Transverse colon (tissue), 4 donors: ENCODE measurements at regions not wholly inside any gene's neighbourhood (a gene's known extent, or its start where the extent isn't known, plus 50 kb on each side); places are given as distances from the start of the nearest gene placed in this dataset.

Source experiments
- DNase-seq: peaks from one replicate; pipeline ENCODE4 v3.0.0-alpha.2; 2019
- H3K27ac ChIP-seq, 4 donors: fragments of 200-600 bp; sonication (generic); 2 replicates each; pipeline ENCODE4 v1.5.1; 2016 to 2018; ENCODE audit warnings: inconsistent platforms in 4 of 4
- H3K27me3 ChIP-seq: fragments of 200-600 bp; sonication (generic); 2 replicates; pipeline ENCODE4 v1.5.1; 2017; ENCODE audit warnings: inconsistent platforms
- H3K36me3 ChIP-seq, 4 donors: fragments of 200-600 bp; sonication (generic); 2 replicates each; pipeline ENCODE4 v1.5.1; 2017 to 2019; ENCODE audit warnings: inconsistent platforms in 4 of 4
- H3K4me1 ChIP-seq, 4 donors: fragments of 200-600 bp; sonication (generic); 2 replicates each; pipeline ENCODE4 v1.5.1; 2017 to 2020; ENCODE audit warnings: inconsistent platforms in 4 of 4
- H3K4me3 ChIP-seq, 4 donors: fragments of 200-600 bp; sonication (generic); 1 replicate in 1 of 4; 2 replicates in 3 of 4; pipeline versions ENCODE4 v1.5.1 to v1.6.1; 2017 to 2019; ENCODE audit warnings: inconsistent platforms in 4 of 4
- H3K9me3 ChIP-seq, 2 donors: fragments of 200-600 bp; sonication (generic); 2 replicates each; pipeline ENCODE4 v1.5.1; 2017 to 2019; ENCODE audit warnings: inconsistent platforms in 2 of 2
- EP300 ChIP-seq: sonication (generic); formaldehyde crosslinking; IDR thresholded peaks from one replicate; pipeline ENCODE4 v1.6.1; 2017; ENCODE audit warnings: antibody characterized with exemption, low read depth
- POLR2A ChIP-seq: fragments of 450-650 bp; IDR thresholded peaks from one replicate; pipeline ENCODE4 v1.6.1; 2016; ENCODE audit warnings: antibody characterized with exemption, mild to moderate bottlenecking, moderate library complexity
- POLR2AphosphoS5 ChIP-seq, 3 donors: sonication (generic); formaldehyde crosslinking; IDR thresholded peaks; one replicate each; pipeline ENCODE4 v1.6.1; 2016; ENCODE audit warnings: antibody characterized with exemption in 3 of 3
- WGBS, 2 donors: methylation state at CpG; one replicate each; pipeline ENCODE4 v1.1.5; 2018; ENCODE audit warnings: low coverage in 1 of 2; 5-methylcytosine and 5-hydroxymethylcytosine counted together
- in situ Hi-C, 4 donors: fragments of 200-750 bp; cut with MboI; loops; one replicate each; pipeline versions ENCODE4 v1.15.0 to v1.15.1; 2017; ENCODE audit warnings: low sequenced_read_pairs in 3 of 4, low pct_ligation_motif_present in 1 of 4, low pct_unique_long_range_greater_than_20kb in 1 of 4
- intact Hi-C: fragments of 100-400 bp; cut with DNase I; formaldehyde crosslinking; loops from one replicate; pipeline ENCODE4 v1.15.1; 2023; ENCODE audit warnings: low total_unique reads
- TF ChIP-seq, protein P1 (sequence below), 5 experiments: fragments of 200-600 bp in 3 of 5; fragments of 450-650 bp in 2 of 5; sonication (generic) in 3 of 5; IDR thresholded peaks; 1 replicate in 2 of 5; 2 replicates in 3 of 5; pipeline ENCODE4 v1.5.1; 2016 to 2017; ENCODE audit warnings: antibody characterized with exemption in 5 of 5, inconsistent platforms in 3 of 5, mild to moderate bottlenecking in 2 of 5, moderate library complexity in 1 of 5

DNA sequence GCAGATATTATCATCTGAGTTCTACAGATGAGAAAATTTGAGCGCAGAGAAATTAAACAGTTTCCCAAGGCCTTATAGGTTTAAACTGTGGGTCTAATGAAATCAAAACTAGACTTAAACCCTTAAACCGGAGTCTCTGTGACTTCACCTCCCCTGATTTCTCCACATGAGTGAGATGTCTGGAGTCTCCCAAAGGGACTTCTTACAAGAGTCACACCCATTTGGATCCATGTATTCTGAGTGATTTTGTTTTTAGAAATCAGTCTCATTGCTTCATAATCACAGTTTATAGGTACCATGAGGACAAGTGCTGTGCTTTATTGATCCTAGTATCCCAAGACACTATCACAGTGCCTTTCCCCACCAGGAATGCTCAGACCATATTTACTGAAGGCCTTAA is 206.0 kb upstream of the JUN start:
- peaks cover 0 to 5% (median 0%) of the 10 kb centered on the region in 4 donors for H3K4me1 ChIP-seq
- WGBS, 2 donors: 91 to 100% methylated on average over 2 of the region's 2 CpGs
- H3K4me3 ChIP-seq: no peak overlapping the region
- no peak for DNase-seq
- in situ Hi-C loops (no loop called here), intact Hi-C loops (no loop called here)
- H3K36me3 ChIP-seq: no peaks in the 10 kb centered on the region
- no peaks in the 10 kb centered on the region for H3K9me3 ChIP-seq
- H3K27me3 ChIP-seq: no peaks in the 10 kb centered on the region
- TF ChIP-seq, protein P1, sequence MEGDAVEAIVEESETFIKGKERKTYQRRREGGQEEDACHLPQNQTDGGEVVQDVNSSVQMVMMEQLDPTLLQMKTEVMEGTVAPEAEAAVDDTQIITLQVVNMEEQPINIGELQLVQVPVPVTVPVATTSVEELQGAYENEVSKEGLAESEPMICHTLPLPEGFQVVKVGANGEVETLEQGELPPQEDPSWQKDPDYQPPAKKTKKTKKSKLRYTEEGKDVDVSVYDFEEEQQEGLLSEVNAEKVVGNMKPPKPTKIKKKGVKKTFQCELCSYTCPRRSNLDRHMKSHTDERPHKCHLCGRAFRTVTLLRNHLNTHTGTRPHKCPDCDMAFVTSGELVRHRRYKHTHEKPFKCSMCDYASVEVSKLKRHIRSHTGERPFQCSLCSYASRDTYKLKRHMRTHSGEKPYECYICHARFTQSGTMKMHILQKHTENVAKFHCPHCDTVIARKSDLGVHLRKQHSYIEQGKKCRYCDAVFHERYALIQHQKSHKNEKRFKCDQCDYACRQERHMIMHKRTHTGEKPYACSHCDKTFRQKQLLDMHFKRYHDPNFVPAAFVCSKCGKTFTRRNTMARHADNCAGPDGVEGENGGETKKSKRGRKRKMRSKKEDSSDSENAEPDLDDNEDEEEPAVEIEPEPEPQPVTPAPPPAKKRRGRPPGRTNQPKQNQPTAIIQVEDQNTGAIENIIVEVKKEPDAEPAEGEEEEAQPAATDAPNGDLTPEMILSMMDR (IDR thresholded peaks at IDR 0.05): no peak
- TF ChIP-seq POLR2AphosphoS5 (IDR thresholded peaks at IDR 0.05): no peak
- no peak for TF ChIP-seq EP300
- TF ChIP-seq POLR2A: no peak
- H3K27ac ChIP-seq: no peak overlapping the region

DNA sequence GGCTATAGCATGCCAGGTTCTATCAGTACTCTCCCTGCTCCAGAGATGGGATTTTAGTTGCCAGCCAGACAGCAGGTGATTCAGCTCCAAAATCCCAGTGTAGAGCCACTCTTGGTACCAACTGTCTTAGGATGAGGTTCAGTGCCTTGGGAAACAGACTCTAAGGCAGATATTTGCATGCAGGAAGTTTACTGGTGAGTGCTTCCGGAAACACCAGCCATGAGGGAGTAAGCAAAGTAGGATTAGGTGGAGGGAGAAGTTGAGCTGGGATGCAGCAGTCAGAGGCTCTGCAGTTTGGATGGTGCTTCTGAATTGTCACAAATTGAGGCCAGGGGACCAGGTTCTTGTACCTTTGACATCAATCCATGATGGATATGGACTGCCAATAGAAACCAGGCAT is 207.5 kb upstream of the JUN start:
- Histone ChIP-seq H3K4me1 (peaks cover 0 to 5% (median 0%) of the 10 kb centered on the region in 4 donors), H3K36me3 (no peaks in the 10 kb centered on the region), H3K27me3 (no peaks in the 10 kb centered on the region), H3K27ac (no peak overlapping the region), H3K9me3 (no peaks in the 10 kb centered on the region), H3K4me3 (no peak overlapping the region)
- no peak for TF ChIP-seq EP300
- TF ChIP-seq POLR2A: no peak
- TF ChIP-seq, protein P1 (IDR thresholded peaks at IDR 0.05): no peak
- no peak for TF ChIP-seq POLR2AphosphoS5 (IDR thresholded peaks at IDR 0.05)
- intact Hi-C loops: no loop called here
- no peak for DNase-seq
- in situ Hi-C loops: no loop called here
- 77% methylated on average over 1 of the region's 1 CpG; no CpG with 5 or more reads in 1 of the 2 donors for WGBS, 2 donors

DNA sequence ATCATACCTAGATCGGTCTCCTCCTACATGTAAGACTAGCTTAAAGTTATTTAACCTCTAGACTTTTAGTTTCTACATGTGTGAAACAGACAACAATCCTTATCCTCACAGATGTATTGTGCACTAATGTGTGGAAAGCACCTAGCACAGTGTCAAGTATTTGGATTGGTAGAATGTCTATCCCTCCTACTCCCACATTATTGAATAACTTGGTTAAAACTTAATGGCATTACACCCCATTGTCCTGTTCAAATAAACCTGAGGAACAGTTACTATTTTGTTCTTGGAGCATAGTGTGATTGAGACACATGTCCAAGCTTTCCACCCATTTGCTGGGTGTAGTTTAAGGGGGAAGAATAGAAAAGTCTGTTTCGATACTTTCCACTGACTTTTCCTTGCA is 208.8 kb upstream of the JUN start:
- no peak for DNase-seq
- in situ Hi-C loops (no loop called here), intact Hi-C loops (no loop called here)
- H3K27ac ChIP-seq: no peak overlapping the region
- 95 to 97% methylated on average over 2 of the region's 2 CpGs for WGBS, 2 donors
- TF ChIP-seq POLR2AphosphoS5 (IDR thresholded peaks at IDR 0.05) (no peak), EP300 (no peak), POLR2A (no peak)
- TF ChIP-seq, protein P1 (IDR thresholded peaks at IDR 0.05): no peak
- no peaks in the 10 kb centered on the region for H3K36me3 ChIP-seq
- H3K27me3 ChIP-seq: no peaks in the 10 kb centered on the region
- no peaks in the 10 kb centered on the region for H3K9me3 ChIP-seq
- H3K4me3 ChIP-seq: no peak overlapping the region
- H3K4me1 ChIP-seq: no peaks in the 10 kb centered on the region

DNA sequence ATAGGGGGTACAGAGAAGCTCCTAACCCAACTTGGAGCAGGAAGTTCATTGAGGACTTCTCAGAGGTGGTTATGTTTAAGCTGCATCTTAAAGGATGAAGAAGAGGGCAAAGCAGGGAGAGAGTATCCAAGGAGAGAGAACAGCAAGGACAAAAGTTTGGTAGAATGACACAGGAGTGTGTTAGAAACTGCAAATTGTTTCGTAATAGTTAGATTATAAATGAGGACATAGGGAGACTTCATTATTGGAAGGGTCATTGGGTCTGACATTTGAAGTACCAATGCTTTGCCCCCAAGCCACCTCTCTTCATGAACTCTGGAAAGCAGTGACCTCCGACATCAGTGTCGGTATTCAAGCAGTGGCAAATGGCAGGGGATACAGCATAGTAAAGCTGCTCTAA is 209.6 kb upstream of the JUN start:
- no peaks in the 10 kb centered on the region for H3K27me3 ChIP-seq
- no peak overlapping the region for H3K4me3 ChIP-seq
- H3K36me3 ChIP-seq: no peaks in the 10 kb centered on the region
- no peak overlapping the region for H3K27ac ChIP-seq
- TF ChIP-seq, protein P1 (IDR thresholded peaks at IDR 0.05): no peak
- no peak for TF ChIP-seq POLR2AphosphoS5 (IDR thresholded peaks at IDR 0.05)
- no peak for TF ChIP-seq POLR2A
- no peak for TF ChIP-seq EP300
- 92 to 97% methylated on average over 3 of the region's 3 CpGs for WGBS, 2 donors
- no peak for DNase-seq
- no peaks in the 10 kb centered on the region for H3K9me3 ChIP-seq
- H3K4me1 ChIP-seq: no peaks in the 10 kb centered on the region
- intact Hi-C loops: no loop called here
- in situ Hi-C loops: no loop called here
